DND-41 (cell line): ENCODE measurements at regions not wholly inside any gene's neighbourhood (a gene's known extent, or its start where the extent isn't known, plus 50 kb on each side); places are given as distances from the start of the nearest gene placed in this dataset.

Source experiments
- ATAC-seq: fragments of 200-7000 bp; cut with Tn5 transposase; 3 replicates; pipeline ENCODE4 v1.9.1; 2021; ENCODE audit warnings: low read depth; ENCODE audit not compliant: insufficient read depth
- DNase-seq: peaks from one replicate; pipeline ENCODE4 v3.0.0-alpha.2; 2020
- H2AFZ ChIP-seq: 2 replicates; pipeline ENCODE4 v1.6.0; 2012; ENCODE audit warnings: low read depth, low read length
- H3K27ac ChIP-seq: 2 replicates; pipeline ENCODE4 v1.5.1; 2012; ENCODE audit warnings: low read length, inconsistent platforms
- H3K27me3 ChIP-seq: fragments of 200-600 bp; sonication (generic); 2 replicates; pipeline ENCODE4 v1.6.0; 2012; ENCODE audit warnings: low read length, mild to moderate bottlenecking, inconsistent platforms; ENCODE audit not compliant: insufficient read depth, poor library complexity
- H3K36me3 ChIP-seq: 2 replicates; pipeline ENCODE4 v1.5.1; 2012; ENCODE audit warnings: low read length, inconsistent platforms; ENCODE audit not compliant: insufficient read depth
- H3K4me1 ChIP-seq: 2 replicates; pipeline ENCODE4 v1.5.1; 2012; ENCODE audit warnings: mild to moderate bottlenecking, low read length; ENCODE audit not compliant: insufficient read depth
- H3K4me2 ChIP-seq: 2 replicates; pipeline ENCODE4 v1.6.0; 2012; ENCODE audit warnings: mild to moderate bottlenecking, moderate library complexity, low read length, inconsistent platforms; ENCODE audit not compliant: insufficient read depth
- H3K4me3 ChIP-seq, 2 experiments: fragments of 200-600 bp in 1 of 2; shearing (Covaris generic) in 1 of 2; 2 replicates each; pipeline ENCODE4 v1.5.1; 2012 to 2016; ENCODE audit warnings: inconsistent platforms in 2 of 2, low read length in 2 of 2, mild to moderate bottlenecking in 2 of 2, low read depth in 1 of 2, moderate library complexity in 1 of 2
- H3K79me2 ChIP-seq: 2 replicates; pipeline ENCODE4 v1.6.0; 2012; ENCODE audit warnings: low read length, inconsistent platforms; ENCODE audit not compliant: insufficient read depth
- H3K9ac ChIP-seq: 2 replicates; pipeline ENCODE4 v1.6.0; 2012; ENCODE audit warnings: low read depth, mild to moderate bottlenecking, inconsistent platforms, low read length, moderate library complexity
- H3K9me3 ChIP-seq: 2 replicates; pipeline ENCODE4 v1.5.1; 2012; ENCODE audit warnings: low read length, moderate library complexity, mild to moderate bottlenecking, inconsistent platforms; ENCODE audit not compliant: insufficient read depth, severe bottlenecking
- H4K20me1 ChIP-seq: 2 replicates; pipeline ENCODE4 v1.6.0; 2012; ENCODE audit warnings: low read length; ENCODE audit not compliant: insufficient read depth
- EZH2 ChIP-seq: IDR thresholded peaks from 3 replicates; pipeline ENCODE4 v1.6.1; 2012; ENCODE audit warnings: borderline replicate concordance, low read depth, mild to moderate bottlenecking, moderate library complexity, low read length, inconsistent platforms; ENCODE audit not compliant: severe bottlenecking
- TF ChIP-seq, protein P1 (sequence below): IDR thresholded peaks from 2 replicates; pipeline ENCODE4 v1.5.1; 2012; ENCODE audit warnings: borderline replicate concordance, low read length, moderate library complexity, mild to moderate bottlenecking; ENCODE audit not compliant: poor library complexity, severe bottlenecking; ENCODE audit errors: extremely low read depth

- TF ChIP-seq EZH2: no peak
- TF ChIP-seq, protein P1, sequence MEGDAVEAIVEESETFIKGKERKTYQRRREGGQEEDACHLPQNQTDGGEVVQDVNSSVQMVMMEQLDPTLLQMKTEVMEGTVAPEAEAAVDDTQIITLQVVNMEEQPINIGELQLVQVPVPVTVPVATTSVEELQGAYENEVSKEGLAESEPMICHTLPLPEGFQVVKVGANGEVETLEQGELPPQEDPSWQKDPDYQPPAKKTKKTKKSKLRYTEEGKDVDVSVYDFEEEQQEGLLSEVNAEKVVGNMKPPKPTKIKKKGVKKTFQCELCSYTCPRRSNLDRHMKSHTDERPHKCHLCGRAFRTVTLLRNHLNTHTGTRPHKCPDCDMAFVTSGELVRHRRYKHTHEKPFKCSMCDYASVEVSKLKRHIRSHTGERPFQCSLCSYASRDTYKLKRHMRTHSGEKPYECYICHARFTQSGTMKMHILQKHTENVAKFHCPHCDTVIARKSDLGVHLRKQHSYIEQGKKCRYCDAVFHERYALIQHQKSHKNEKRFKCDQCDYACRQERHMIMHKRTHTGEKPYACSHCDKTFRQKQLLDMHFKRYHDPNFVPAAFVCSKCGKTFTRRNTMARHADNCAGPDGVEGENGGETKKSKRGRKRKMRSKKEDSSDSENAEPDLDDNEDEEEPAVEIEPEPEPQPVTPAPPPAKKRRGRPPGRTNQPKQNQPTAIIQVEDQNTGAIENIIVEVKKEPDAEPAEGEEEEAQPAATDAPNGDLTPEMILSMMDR: no peak
- Histone ChIP-seq H3K9me3 (no peaks in the 10 kb centered on the region), H3K4me3 (no peak overlapping the region), H3K36me3 (no peaks in the 10 kb centered on the region), H4K20me1 (peaks cover 4% of the 10 kb centered on the region; the same call in 1 of the 2 replicates), H3K9ac (no peak overlapping the region), H3K27ac (no peak overlapping the region), H3K79me2 (no peaks in the 10 kb centered on the region), H3K4me2 (no peak overlapping the region), H3K27me3 (no peaks in the 10 kb centered on the region), H2AFZ (no peak overlapping the region), H3K4me1 (no peaks in the 10 kb centered on the region)
- no peak for DNase-seq
- ATAC-seq: no peak
These were observed 124.6 kb upstream of the RUNX3 start for GRCh38 chr1:25054526-25055323.

- H3K79me2 ChIP-seq: no peaks in the 10 kb centered on the region
- no peak overlapping the region for H3K4me2 ChIP-seq
- no peak overlapping the region for H3K9ac ChIP-seq
- H3K36me3 ChIP-seq: no peaks in the 10 kb centered on the region
- no peaks in the 10 kb centered on the region for H3K4me1 ChIP-seq
- DNase-seq (no peak), ATAC-seq (no peak)
- H3K27ac ChIP-seq: no peak overlapping the region
- H3K27me3 ChIP-seq: peaks cover 5% of the 10 kb centered on the region
- no peak overlapping the region for H3K4me3 ChIP-seq
- peaks cover 4% of the 10 kb centered on the region; the same call in 1 of the 2 replicates for H4K20me1 ChIP-seq
- H2AFZ ChIP-seq: no peak overlapping the region
- no peaks in the 10 kb centered on the region for H3K9me3 ChIP-seq
- TF ChIP-seq, protein P1: no peak
- TF ChIP-seq EZH2: no peak
These were observed 123.6 kb upstream of the RUNX3 start for GRCh38 chr1:25053576-25054250.

DNA sequence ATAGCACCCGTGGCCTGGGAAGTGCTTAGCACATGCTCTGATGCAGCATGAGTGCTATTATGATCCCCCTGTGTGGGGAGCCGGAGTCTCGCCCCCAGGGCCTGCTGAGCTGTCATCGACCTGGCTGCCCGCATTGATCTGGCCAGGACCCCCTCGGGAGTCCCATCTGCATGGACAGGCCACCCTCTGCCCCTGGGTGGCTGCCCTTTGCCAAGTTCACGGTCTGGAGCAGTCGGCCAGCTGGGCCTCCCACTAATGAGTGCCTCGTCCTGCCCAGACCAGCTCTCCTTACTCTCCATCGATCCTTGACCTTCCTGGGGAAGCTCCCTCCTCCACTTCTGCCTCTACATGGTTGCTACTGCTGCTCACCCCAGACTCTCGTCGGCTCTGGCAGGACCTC, 121.8 kb upstream of the RUNX3 start:
- no peak for ATAC-seq
- Histone ChIP-seq H3K36me3 (no peaks in the 10 kb centered on the region), H3K27me3 (peaks cover 5% of the 10 kb centered on the region), H2AFZ (no peak overlapping the region), H3K27ac (no peak overlapping the region), H3K79me2 (no peaks in the 10 kb centered on the region), H3K9ac (no peak overlapping the region), H3K4me3 (no peak overlapping the region), H3K4me1 (no peaks in the 10 kb centered on the region), H3K9me3 (no peaks in the 10 kb centered on the region), H4K20me1 (peaks cover 4% of the 10 kb centered on the region; the same call in 1 of the 2 replicates), H3K4me2 (no peak overlapping the region)
- no peak for TF ChIP-seq EZH2
- no peak for DNase-seq

DNA sequence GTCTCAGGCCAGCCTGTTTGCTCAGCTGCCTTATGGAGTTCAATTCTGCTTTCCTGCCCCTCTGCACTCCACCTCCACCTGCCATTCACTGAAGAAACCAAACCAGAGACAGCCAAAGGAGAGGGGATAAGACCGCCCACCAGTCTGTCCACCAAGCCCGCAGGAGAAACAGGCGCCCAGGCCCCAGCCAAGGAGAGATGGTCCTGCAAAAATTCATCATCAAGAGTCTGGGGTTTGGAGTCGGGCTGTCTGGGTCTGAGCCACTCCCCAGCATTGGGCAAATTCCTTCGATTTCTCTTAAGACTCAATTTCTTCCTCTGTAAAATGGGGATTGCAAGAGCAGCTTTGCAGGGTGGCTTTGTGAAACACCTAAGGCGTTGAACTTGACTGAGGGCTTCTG, 121.4 kb upstream of the RUNX3 start:
- no peaks in the 10 kb centered on the region for H3K79me2 ChIP-seq
- DNase-seq (no peak), ATAC-seq (no peak)
- no peaks in the 10 kb centered on the region for H3K9me3 ChIP-seq
- peaks cover 4% of the 10 kb centered on the region; the same call in 1 of the 2 replicates for H4K20me1 ChIP-seq
- H2AFZ ChIP-seq: no peak overlapping the region
- no peak overlapping the region for H3K4me2 ChIP-seq
- H3K4me1 ChIP-seq: no peaks in the 10 kb centered on the region
- H3K9ac ChIP-seq: no peak overlapping the region
- no peaks in the 10 kb centered on the region for H3K36me3 ChIP-seq
- H3K4me3 ChIP-seq: no peak overlapping the region
- H3K27me3 ChIP-seq: peaks cover 5% of the 10 kb centered on the region
- TF ChIP-seq EZH2: no peak
- TF ChIP-seq, protein P1: no peak
- no peak overlapping the region for H3K27ac ChIP-seq
